Psoas muscle (tissue), 7 donors: ENCODE measurements at regions not wholly inside any gene's neighbourhood (a gene's known extent, or its start where the extent isn't known, plus 50 kb on each side); places are given as distances from the start of the nearest gene placed in this dataset.
"Not testable (repeated sequence)": the region's sequence is repeated elsewhere in the genome, so short reads cannot be mapped to it uniquely, and the experiment has no call there.

ENCODE experiments used
- ATAC-seq, 4 donors: fragments of 200-7000 bp; cut with Tn5 transposase; one replicate each; pipeline ENCODE4 v1.9.1; 2020; ENCODE audit warnings: moderate library complexity in 3 of 4, mild to moderate bottlenecking in 2 of 4
- DNase-seq, 2 donors: peaks; one replicate each; pipeline ENCODE4 v3.0.0-alpha.2; 2020
- H3K27ac ChIP-seq: fragments of 200-600 bp; one replicate; pipeline ENCODE4 v1.8.0; 2022
- H3K27me3 ChIP-seq, 3 donors: fragments of 200-600 bp in 1 of 3; one replicate each; pipeline versions ENCODE4 v1.6.1 to v1.8.0; 2013 to 2022; ENCODE audit warnings: low read length in 2 of 3, mild to moderate bottlenecking in 2 of 3, moderate library complexity in 1 of 3; ENCODE audit not compliant: insufficient read depth in 3 of 3
- H3K36me3 ChIP-seq, 2 donors: fragments of 200-600 bp in 1 of 2; one replicate each; pipeline versions ENCODE4 v1.6.1 to v1.8.0; 2013 to 2022; ENCODE audit warnings: low read depth in 1 of 2, mild to moderate bottlenecking in 1 of 2, moderate library complexity in 1 of 2; ENCODE audit not compliant: insufficient read depth in 1 of 2
- H3K4me1 ChIP-seq: fragments of 200-600 bp; one replicate; pipeline ENCODE4 v1.8.0; 2022
- H3K4me3 ChIP-seq: fragments of 200-600 bp; one replicate; pipeline ENCODE4 v1.8.0; 2022; ENCODE audit warnings: mild to moderate bottlenecking
- H3K9me3 ChIP-seq: fragments of 200-600 bp; one replicate; pipeline ENCODE4 v1.8.0; 2022
- WGBS, 3 donors: extraction: QIAGEN DNeasy Blood & Tissue Kit; methylation state at CpG; one replicate each; pipeline versions ENCODE4 v1.1.6 to v1.1.7; 2013; 5-methylcytosine and 5-hydroxymethylcytosine counted together
- intact Hi-C, 2 donors: fragments of 100-400 bp; cut with DNase I; formaldehyde crosslinking; loops; one replicate each; pipeline versions ENCODE4 v1.11.0 to v1.14.2; 2022
- TF ChIP-seq, protein P1 (sequence below): fragments of 200-600 bp; IDR thresholded peaks from one replicate; pipeline ENCODE4 v1.8.0; 2022; ENCODE audit warnings: antibody characterized with exemption
- donor health status: healthy with polysubstance abuse.
- donor health status: DM: no; HTN: no; CAD: no; lungs with moderate emphysema.
- donor health status: Bipolar disorder and iron deficiency.
- donor health status: healthy.
- donor health status: DM: yes; HTN: yes; CAD: no.
- donor health status: DM: no; HTN: no; CAD: no.
- donor health status: DM: yes; HTN: yes; CAD: no.

GRCh38 chr1:245000872-245001188 is 136.5 kb upstream of the HNRNPU start:
- TF ChIP-seq, protein P1, sequence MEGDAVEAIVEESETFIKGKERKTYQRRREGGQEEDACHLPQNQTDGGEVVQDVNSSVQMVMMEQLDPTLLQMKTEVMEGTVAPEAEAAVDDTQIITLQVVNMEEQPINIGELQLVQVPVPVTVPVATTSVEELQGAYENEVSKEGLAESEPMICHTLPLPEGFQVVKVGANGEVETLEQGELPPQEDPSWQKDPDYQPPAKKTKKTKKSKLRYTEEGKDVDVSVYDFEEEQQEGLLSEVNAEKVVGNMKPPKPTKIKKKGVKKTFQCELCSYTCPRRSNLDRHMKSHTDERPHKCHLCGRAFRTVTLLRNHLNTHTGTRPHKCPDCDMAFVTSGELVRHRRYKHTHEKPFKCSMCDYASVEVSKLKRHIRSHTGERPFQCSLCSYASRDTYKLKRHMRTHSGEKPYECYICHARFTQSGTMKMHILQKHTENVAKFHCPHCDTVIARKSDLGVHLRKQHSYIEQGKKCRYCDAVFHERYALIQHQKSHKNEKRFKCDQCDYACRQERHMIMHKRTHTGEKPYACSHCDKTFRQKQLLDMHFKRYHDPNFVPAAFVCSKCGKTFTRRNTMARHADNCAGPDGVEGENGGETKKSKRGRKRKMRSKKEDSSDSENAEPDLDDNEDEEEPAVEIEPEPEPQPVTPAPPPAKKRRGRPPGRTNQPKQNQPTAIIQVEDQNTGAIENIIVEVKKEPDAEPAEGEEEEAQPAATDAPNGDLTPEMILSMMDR, result no peak
- no peak overlapping the region for H3K27ac ChIP-seq
- no peaks in the 10 kb centered on the region for H3K27me3 ChIP-seq
- H3K9me3 ChIP-seq, result no peaks in the 10 kb centered on the region
- intact Hi-C loops, result no loop called here
- ATAC-seq (no peak), DNase-seq (no peak)
- no peak overlapping the region for H3K4me3 ChIP-seq
- no peaks in the 10 kb centered on the region for H3K36me3 ChIP-seq
- H3K4me1 ChIP-seq, result no peaks in the 10 kb centered on the region

DNA sequence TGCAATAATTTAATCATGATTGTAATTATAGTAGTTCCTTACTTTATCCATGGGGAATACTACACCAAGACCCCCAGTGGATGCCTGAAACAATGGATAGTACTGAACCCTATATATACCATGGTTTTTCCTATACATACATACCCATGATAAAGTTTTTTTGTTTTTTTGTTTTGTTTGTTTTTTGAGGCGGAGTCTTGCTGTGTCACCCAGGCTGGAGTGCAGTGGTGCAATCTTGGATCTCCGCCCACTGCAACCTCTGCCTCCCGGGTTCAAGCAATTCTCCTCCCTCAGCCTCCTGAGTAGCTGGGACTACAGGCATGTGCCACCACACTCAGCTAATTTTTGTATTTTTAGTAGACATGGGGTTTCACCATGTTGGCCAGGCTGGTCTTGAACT is 135.3 kb upstream of the HNRNPU start:
- H3K9me3 ChIP-seq, intact Hi-C loops, DNase-seq, H3K4me3 ChIP-seq, ATAC-seq, H3K27ac ChIP-seq, H3K36me3 ChIP-seq, H3K27me3 ChIP-seq, H3K4me1 ChIP-seq: not testable (repeated sequence)
- 93 to 96% (median 95%) methylated on average over 3 of the region's 3 CpGs for WGBS, 3 donors

GRCh38 chr1:244998717-244999346 is 134.5 kb upstream of the HNRNPU start:
- 85 to 93% (median 93%) methylated on average over 1 of the region's 1 CpG for WGBS, 3 donors
- ATAC-seq, result no peak
- Histone ChIP-seq H3K9me3 (no peaks in the 10 kb centered on the region), H3K27ac (no peak overlapping the region), H3K4me3 (no peak overlapping the region), H3K36me3 (no peaks in the 10 kb centered on the region), H3K4me1 (no peaks in the 10 kb centered on the region), H3K27me3 (no peaks in the 10 kb centered on the region)
- DNase-seq, result no peak
- intact Hi-C loops, result no loop called here
- TF ChIP-seq, protein P1, result no peak

DNA sequence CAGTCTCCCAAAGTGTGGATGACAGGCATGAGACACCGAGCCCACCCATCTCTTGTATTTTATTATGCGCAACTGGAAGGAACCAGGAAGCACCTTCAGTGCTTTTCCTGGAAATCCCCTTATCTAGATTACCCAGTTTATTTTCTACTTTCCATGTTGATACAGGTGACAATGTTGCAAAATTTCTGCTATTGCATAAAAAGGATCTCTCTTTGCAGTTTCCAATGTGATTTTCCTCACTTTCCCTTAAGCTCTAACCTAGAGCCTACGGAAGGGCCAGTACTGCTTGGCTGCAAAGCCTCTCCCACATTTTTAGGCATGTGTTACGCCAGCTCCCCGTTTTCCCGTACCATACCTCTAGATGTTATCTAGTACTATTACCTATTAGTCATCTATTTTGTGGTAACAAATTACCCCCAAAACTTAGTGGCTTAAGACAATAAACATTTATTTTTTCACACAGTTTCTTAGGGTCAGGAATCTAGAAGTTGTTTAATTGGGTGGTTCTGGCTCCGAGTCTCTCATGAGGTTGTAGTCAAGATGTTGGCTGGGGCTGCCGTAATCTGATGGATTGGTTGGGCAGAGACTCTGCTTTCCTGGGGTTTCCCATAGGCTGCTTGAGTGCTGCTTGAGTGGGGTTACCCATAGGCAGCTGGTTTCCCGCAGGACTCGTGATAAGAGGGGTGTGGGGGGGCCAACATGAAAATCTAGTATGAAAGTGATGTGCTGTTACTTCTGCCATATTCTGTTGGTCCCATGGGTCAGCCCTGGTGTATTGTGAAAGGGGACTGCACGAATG is 131.5 kb upstream of the HNRNPU start:
- TF ChIP-seq, protein P1, result no peak
- ATAC-seq (no peak), DNase-seq (no peak)
- intact Hi-C loops, result no loop called here
- Histone ChIP-seq H3K9me3 (no peaks in the 10 kb centered on the region), H3K36me3 (no peaks in the 10 kb centered on the region), H3K4me1 (no peaks in the 10 kb centered on the region), H3K4me3 (no peak overlapping the region), H3K27me3 (no peaks in the 10 kb centered on the region), H3K27ac (no peak overlapping the region)
- 94 to 96% (median 95%) methylated on average over 11 of the region's 11 CpGs for WGBS, 3 donors

DNA sequence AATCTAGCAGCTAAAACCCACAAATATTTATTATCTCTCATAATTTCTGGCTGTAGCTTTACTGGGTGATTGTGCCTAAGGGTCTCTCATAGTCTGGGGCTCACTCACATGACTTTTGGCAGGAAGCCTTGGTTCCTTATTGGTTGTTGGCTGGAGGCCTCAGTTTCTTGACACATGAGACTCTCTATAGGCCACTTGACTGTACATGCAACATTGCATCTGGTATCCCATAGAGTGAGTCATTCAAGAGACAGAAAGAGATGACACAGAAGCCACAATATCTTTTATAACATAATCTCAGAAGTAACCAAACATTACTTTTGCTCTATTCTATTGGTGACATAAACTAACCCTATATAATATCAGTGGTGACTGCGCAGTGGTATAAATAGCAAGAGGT is 128.5 kb upstream of the HNRNPU start:
- Histone ChIP-seq H3K27me3 (no peaks in the 10 kb centered on the region), H3K4me3 (no peak overlapping the region), H3K27ac (no peak overlapping the region), H3K9me3 (no peaks in the 10 kb centered on the region), H3K36me3 (no peaks in the 10 kb centered on the region), H3K4me1 (no peaks in the 10 kb centered on the region)
- ATAC-seq (no peak), DNase-seq (no peak)
- WGBS, 3 donors, result 0 to 100% (median 56%) methylated on average over 1 of the region's 1 CpG
- TF ChIP-seq, protein P1, result no peak
- intact Hi-C loops, result no loop called here
